ENCODE measurements at regions not wholly inside any gene's neighbourhood (a gene's known extent, or its start where the extent isn't known, plus 50 kb on each side); places are given as distances from the start of the nearest gene placed in this dataset.

GRCh38 chr4:101730291-101731117 lies 60.0 kb upstream of the BANK1 start:
- peak in 3 of 4 experiments; percentile 43 to 64 (median 54) for TF ChIP-seq CTCF (IDR thresholded peaks at IDR 0.05)
- TF ChIP-seq EP300 (IDR thresholded peaks at IDR 0.05): no peak

Data from sigmoid colon (tissue), 4 donors.